HG03064 (cell line): ENCODE measurements at regions not wholly inside any gene's neighbourhood (a gene's known extent, or its start where the extent isn't known, plus 50 kb on each side); places are given as distances from the start of the nearest gene placed in this dataset.

Source experiments
- ATAC-seq: cut with Tn5 transposase; IDR thresholded peaks from one replicate; pipeline ENCODE4 v1.9.1; 2021; ENCODE audit warnings: low read depth; ENCODE audit not compliant: unreplicated experiment

- ATAC-seq = no peak
Measured at GRCh38 chr10:78782441-78782840, 286.3 kb upstream of the ZMIZ1 start.

GRCh38 chr10:78783753-78784152, 285.0 kb upstream of the ZMIZ1 start:
- no peak for ATAC-seq

GRCh38 chr10:78784546-78784945, 284.2 kb upstream of the ZMIZ1 start:
- no peak for ATAC-seq

GRCh38 chr10:78785066-78785465, 283.7 kb upstream of the ZMIZ1 start:
- no peak for ATAC-seq

- no peak for ATAC-seq
Measured at GRCh38 chr10:78785991-78786390, 282.8 kb upstream of the ZMIZ1 start.

- no peak for ATAC-seq
Measured at GRCh38 chr10:78787125-78787524, 281.6 kb upstream of the ZMIZ1 start.

GRCh38 chr10:78794736-78795455, 273.9 kb upstream of the ZMIZ1 start:
- no peak for ATAC-seq

GRCh38 chr10:78798976-78799730, 269.6 kb upstream of the ZMIZ1 start:
- ATAC-seq = no peak

- ATAC-seq = no peak
Measured at GRCh38 chr10:78800006-78800405, 268.8 kb upstream of the ZMIZ1 start.

- ATAC-seq = no peak
Measured at GRCh38 chr10:78800535-78801320, 268.0 kb upstream of the ZMIZ1 start.

- no peak for ATAC-seq
Measured at GRCh38 chr10:78802431-78802830, 266.3 kb upstream of the ZMIZ1 start.

GRCh38 chr10:78802866-78803265, 265.9 kb upstream of the ZMIZ1 start:
- ATAC-seq = no peak

GRCh38 chr10:78803710-78804109, 265.1 kb upstream of the ZMIZ1 start:
- no peak for ATAC-seq

GRCh38 chr10:78804411-78805032, 264.2 kb upstream of the ZMIZ1 start:
- no peak for ATAC-seq

- ATAC-seq = no peak
Measured at GRCh38 chr10:78805176-78805575, 263.6 kb upstream of the ZMIZ1 start.

GRCh38 chr10:78806681-78807221, 262.0 kb upstream of the ZMIZ1 start:
- no peak for ATAC-seq

GRCh38 chr10:78807504-78808203, 261.1 kb upstream of the ZMIZ1 start:
- ATAC-seq = no peak

GRCh38 chr10:78808286-78808685, 260.5 kb upstream of the ZMIZ1 start:
- ATAC-seq = no peak

- no peak for ATAC-seq
Measured at GRCh38 chr10:78808736-78809367, 259.9 kb upstream of the ZMIZ1 start.

- no peak for ATAC-seq
Measured at GRCh38 chr10:78811174-78811573, 257.6 kb upstream of the ZMIZ1 start.
